Stomach (tissue), 4 donors: ENCODE measurements at regions not wholly inside any gene's neighbourhood (a gene's known extent, or its start where the extent isn't known, plus 50 kb on each side); places are given as distances from the start of the nearest gene placed in this dataset.

Experiments used
- CTCF ChIP-seq, 7 experiments: fragments of 450-650 bp in 4 of 7; fragments of 200-600 bp in 3 of 7; sonication (generic) in 3 of 7; IDR thresholded peaks; one replicate each; pipeline ENCODE4 v1.5.1; 2016 to 2019; ENCODE audit warnings: antibody characterized with exemption in 7 of 7, control low read depth in 2 of 7, mild to moderate bottlenecking in 1 of 7
- POLR2AphosphoS5 ChIP-seq, 3 donors: sonication (generic); formaldehyde crosslinking; IDR thresholded peaks; one replicate each; pipeline ENCODE4 v1.6.1; 2016; ENCODE audit warnings: antibody characterized with exemption in 3 of 3

- no peak for TF ChIP-seq CTCF (IDR thresholded peaks at IDR 0.05)
- TF ChIP-seq POLR2AphosphoS5 (IDR thresholded peaks at IDR 0.05), result peak in 2 of 3 donors; percentile 78 to 81
Measured at GRCh38 chr12:46617167-46617566, 208.6 kb downstream of the SLC38A4 start.
